Activated T-cell treated with anti-CD3 and anti-CD28 coated beads, Interleukin-2, amount 50 U/mL, for 48 hours (primary cell): ENCODE measurements at regions not wholly inside any gene's neighbourhood (a gene's known extent, or its start where the extent isn't known, plus 50 kb on each side); places are given as distances from the start of the nearest gene placed in this dataset.

Experiments
- DNase-seq, 2 experiments: peaks; one replicate each; pipeline ENCODE4 v3.0.0-alpha.2; 2020

DNA sequence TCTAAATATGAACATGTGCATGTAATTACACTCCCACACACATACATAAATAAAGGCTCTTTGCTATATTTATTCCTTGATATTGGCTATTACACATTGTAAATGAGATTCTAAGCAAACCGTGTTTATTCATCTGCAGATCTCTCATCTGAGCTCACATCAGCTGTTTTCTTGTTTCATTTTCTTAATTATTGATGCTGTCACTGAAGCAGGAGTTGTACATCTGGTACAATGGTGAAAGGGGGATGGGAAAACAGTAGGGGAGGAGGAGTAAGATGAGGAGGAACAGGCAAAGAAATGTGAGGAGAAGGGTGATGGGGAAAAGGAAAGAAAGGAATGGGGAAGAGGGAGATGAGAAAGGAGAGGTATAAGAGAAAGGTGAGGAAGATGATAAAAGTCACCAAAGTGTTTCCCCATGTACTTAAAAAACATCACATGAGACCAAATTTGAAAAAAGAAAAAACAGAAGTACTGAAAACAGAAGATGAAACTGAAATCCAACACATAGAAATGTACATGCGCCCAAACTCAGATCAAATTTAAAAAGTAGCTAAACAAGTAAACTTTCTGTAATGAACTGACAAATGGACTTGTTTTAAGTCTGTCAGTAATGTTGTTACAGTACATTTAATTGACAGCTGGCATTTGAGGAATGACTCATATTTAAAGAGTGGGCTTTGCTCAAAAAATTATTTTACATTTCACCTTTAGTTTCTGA is 472.2 kb downstream of the ARL4A start:
- DNase-seq, result no peak

DNA sequence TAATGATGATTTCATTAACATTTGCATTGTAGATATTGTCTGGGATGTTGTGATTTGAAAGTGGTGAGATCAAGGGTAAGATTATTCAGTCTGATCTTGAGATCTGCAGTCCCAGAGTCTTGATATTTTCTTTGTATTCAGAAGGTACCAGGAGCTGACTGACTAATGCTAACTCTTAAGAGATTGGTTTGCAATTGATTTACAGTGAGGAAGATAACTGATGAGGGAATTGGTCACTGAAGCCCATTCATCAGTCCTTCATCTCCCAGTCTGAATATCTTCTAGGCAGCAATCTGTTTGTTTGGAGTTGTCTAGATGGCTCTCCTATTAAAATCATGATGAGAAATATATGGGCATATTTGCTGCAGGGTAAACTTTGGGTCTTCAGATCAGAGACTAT is 473.7 kb downstream of the ARL4A start:
- no peak for DNase-seq

DNA sequence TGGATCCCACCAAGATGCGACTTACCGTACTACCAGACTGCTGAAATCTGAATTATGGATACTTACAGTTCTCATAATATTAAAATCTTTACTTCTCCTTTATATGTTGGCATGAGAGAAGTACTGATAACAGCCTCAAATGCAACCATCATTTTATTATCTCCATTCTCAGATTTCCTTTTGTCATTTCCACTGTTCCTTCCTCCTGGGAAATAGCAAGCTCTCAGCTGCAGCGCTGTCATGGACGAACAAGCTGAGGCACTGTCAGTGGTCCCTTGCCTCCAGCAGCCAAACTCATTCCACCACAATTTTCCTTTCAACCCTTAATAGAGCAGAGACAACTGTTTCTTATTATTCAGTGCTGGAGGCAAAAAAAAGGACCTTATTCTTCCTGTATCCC is 478.4 kb downstream of the ARL4A start:
- no peak for DNase-seq

DNA sequence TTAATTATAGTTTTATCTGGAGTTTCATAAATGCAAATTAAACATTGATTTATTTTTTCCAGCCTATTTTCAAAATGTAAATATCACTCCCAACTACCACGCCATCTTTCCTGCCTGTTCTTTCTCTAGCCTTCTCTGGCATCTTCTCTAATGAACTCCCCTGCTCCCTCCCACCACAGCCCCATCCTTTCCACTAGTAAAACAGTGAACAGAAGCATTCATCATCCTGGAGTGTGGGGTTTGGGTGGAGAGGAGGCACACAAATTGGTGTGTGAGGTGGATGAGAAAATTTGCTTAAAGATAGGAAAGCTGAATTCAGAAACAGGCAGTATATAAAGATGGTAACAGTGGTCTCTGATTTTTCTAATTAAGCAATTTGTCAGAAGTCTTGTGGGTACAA is 479.4 kb downstream of the ARL4A start:
- no peak for DNase-seq

DNA sequence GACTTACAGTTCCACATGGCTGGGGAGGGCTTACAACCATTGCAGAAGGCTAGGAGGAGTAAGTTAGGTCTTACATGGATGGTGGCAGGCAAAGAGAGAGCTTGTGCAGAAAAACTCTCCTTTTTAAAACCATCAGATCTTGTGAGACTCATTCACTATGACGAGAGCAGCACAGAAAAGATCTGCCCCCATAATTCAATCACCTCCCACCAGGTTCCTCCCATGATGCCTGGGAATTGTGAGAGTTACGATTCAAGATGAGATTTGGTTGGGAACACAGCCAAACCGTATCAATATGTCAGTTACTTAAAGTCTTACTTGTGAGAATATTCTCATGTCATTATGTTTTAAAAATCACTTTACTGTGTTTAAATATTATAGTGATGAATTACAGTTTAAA is 481.9 kb downstream of the ARL4A start:
- no peak for DNase-seq

DNA sequence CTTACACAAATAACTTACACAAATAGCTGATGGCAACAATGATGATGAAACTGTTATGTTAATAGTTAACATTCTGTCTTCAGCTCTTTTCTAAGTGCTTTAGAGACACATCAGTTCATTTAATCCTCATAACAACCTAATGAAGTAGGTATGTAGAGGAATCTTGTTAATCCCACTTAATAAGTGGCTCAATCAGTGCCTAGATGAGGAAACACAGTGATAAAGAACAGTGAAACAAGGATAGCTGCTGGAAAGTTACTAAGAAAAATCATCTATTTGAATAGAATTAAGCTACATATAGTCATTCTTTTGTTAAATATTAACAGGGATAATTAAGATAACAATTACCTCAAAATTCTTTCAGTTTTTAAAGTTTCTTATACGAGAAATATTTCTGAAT is 487.6 kb downstream of the ARL4A start:
- DNase-seq, result no peak

DNA sequence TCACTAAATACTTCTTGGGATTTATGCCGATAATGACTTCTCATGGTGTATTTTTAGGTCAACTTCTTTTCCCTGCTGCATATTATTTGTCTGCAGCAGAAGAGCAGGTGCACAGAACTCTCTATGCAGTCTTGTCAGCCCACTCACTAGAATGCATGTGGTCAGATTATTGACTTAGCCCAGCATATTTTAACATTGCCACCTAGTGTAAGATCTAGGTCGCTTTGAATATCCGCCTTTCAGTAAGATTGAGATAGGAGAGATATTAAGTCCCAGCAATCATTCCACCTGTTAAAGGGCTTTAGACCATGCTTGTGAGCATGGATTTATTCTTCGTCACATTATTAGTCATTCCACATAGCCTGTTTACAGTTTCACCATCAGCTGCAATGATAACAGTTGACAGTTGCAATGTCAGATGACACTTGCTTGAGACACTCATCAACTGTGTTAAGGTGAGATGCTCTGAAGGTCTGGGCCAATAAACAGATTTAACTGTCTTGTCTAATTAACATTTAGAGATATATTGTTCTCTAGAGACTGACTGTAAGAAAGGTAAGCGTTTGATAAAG is 491.7 kb downstream of the ARL4A start:
- no peak for DNase-seq

DNA sequence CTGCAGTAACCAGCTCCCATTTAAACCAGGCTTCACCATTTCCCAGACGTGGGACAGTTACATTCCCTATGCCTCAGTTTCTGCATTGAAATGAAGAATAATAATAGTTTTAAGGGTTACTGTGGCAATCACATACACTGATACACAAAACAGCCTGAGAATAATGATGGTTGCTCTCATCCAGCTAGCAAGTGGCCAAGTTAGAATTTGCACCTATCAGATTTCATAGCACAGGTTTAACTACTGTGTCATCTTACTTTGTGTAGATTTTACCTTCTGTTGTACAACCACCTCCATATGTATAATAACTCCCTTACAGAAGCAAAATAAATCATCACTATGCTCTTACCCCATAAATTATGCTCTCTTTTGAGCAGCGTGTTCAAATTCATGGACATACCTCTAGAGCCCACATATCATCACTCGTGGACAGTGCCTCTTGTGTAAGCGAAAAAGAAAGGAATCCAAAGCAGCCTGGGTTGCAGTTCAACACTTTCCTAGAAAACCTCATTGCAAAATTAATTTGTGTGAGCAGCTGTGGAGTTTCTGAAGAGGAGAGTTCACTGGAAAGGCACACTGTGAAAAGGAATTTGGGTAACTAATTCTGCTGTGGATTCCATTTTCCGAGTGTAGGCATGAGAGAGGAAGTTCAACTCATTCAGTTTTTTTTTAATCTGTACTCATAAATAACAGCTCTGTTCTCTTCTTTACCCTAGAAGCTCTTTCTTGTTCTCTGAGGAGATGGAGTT is 492.5 kb downstream of the ARL4A start:
- no peak for DNase-seq

DNA sequence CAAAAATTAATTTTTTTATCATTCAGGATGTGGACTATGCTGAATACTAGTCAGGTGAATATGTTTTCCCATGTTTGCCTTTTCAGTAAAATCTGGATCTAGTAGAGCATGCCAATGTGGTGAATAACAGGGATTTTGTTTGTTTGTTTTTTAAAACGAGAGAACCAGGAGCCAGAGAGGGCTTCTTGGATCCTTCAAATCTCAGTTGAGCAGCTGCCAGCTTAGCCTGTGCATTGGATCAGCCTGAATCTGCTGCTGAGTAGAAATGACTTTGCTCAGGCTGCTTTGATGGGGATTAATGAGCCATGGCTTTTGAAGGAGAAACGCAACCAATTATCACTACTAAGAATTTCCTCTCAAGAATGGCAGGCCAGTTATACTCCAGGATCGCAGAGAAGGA is 493.8 kb downstream of the ARL4A start:
- no peak for DNase-seq

DNA sequence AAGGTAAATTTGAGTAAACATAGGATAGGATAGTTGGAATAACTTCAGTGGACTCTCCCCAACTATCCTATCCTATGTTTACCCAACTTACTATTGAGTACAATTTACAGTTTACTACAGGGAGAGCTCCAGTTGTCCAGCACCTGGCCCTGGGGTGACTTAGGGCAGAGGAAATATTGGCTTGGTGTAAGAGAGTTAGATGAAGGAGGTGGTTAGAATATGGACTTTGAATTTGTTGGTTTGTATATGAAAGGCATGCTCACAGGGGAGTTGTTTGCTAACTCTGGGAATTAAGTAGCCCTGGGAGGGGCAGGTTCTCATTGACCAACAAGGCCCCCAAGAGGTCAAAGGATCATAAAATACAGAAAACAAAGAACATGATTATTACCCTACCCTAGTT is 497.7 kb downstream of the ARL4A start:
- DNase-seq, result no peak

DNA sequence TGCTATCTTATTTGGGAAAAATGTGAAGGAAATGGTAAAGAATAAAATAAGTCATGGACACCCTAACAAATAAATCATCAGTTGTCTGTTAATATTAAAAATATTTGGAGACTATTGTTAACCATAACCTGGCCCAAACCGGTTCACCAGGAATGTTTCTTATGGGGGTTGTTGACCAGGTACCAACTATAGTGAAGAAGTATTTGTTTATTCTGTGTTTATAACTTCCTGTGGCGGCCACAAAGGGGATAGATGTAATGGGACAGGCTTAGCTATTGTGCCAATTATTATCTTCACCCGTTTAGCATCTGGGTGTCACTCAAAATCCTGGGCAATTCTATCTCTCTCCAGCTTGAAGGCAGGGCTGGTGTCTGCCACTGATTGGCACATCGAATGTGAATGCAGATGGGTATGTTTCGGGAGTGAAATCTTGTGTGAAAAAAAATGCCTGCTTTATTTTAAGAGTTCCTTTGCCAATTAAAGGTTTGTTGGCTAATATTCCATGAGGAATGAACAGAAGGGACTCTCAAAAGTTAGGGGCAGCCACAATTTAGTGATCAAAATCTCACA is 500.9 kb downstream of the ARL4A start:
- DNase-seq, result no peak

DNA sequence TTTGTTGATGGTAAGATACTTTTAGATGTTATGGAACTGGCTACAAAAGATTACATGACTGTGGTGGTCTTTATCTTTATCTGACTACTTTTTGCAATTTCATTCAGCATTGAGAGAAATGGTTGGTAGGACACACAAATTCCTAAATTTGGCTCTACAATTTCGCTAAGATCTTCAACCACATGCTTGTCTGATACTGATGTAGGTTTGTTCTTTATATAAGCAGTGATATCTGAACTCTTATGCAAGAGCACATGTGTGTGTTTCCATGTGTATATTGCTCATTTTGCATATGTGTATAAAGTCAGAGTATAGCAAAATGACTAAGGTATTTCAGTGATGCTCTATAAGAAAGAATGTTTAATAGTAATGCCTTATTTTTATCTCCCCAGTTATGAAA is 501.5 kb downstream of the ARL4A start:
- no peak for DNase-seq

DNA sequence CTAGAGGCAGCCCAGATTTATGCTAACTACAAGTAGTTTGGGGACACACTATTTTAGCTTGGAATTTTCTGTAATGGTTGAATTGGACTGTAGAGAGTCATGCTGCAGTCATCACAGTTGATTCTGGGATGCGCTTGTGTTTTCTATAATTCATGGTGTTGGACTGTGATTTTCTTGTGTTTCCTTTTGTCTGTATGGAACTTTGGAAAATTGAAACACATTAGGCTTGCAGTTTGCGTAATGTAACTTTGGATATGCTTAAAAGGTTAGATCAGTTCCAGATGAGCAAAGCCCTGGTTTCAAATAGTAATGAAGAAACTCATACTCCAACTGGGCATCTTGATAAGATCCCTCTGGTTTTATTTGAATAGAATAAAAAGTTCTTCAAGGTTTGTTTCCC is 502.2 kb downstream of the ARL4A start:
- DNase-seq, result no peak

DNA sequence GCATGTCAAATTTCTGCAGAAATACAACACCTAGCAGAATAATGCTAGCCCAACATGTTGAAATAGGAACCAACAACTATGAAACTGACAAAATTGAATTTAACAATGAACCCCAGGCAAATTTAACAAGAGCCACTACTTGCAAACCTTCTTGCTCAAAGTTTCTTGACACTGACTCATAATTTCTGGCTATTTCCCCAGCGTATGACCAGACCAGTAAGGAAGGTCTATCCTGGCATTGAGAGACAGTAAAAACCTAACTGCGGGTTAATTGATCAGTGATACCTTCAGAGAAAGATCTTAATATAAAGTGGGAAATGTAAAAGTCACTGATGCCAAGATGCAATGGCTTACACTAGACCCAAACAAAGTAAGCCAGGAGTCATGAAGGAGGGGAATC is 510.1 kb downstream of the ARL4A start:
- DNase-seq, result no peak

DNA sequence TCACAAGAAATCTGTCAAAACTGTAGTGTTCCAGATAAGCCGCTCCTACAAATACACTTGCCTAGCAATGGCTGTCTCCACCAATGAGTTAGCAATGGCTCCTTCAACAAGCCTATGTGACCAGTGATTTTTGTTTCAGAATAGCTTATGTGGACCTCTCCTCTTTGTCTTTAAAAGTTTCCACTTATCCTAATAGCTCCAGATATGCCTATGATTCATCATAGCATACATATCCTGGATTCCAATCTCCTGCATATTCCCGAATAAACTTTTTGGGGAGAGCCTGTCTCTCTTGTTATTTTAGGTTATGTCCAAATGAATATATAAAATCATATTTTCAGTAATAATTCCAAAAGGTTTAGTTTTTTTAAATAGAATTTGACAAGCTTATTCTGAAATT is 510.6 kb downstream of the ARL4A start:
- no peak for DNase-seq

DNA sequence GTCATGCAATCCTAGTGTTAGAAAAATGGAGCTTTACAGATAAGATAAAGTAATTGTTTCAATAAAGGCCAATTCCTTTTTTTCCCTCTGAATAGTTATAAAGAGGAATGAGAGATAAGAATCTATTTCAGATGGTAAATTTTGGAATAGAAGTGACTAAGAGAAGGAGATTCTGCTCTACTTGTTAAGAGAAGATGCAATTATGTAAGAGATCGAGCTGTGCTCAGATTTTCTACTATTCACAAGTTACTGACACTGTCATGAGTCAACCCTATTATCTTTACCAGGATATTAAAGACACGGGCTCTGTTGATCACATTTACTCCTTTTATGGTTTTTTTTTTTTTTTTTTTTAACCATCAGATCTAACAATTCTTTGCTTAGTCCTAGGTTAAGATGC is 511.3 kb downstream of the ARL4A start:
- no peak for DNase-seq

DNA sequence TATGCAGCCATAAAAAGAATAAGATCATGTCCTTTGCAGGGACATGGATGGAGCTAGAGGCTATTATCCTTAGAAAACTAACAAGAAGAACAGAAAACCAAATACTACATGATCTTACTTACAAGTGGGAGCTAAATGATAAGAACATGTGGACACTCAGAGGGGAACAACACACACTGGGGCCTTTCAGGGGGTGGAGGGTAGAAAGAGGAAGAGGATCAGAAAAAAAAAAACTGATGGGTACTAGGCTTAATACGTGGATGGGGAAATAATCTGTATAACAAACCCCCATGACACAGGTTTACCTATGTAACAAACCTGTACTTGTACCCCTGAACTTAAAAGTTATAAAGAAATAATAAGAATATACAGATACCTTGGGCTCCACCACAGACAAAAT is 514.2 kb downstream of the ARL4A start:
- no peak for DNase-seq

DNA sequence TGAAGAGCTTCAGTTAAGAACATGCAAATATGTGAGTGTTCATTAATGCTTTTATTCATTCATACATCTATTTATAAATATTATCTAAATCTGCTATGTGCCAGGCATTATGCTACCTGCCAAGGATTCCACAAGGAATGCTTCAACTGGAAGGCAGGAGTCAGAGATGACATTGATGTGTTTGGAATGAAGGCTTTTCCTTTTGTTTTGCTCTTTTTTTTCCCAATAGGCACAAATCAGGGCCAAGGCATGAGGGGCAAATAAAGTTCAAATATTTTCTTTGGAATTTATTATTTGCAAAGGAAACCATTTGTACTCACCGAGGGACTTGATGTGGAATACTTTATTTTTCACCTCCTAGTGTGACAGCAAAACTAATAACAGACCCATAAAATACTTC is 530.3 kb downstream of the ARL4A start:
- no peak for DNase-seq

DNA sequence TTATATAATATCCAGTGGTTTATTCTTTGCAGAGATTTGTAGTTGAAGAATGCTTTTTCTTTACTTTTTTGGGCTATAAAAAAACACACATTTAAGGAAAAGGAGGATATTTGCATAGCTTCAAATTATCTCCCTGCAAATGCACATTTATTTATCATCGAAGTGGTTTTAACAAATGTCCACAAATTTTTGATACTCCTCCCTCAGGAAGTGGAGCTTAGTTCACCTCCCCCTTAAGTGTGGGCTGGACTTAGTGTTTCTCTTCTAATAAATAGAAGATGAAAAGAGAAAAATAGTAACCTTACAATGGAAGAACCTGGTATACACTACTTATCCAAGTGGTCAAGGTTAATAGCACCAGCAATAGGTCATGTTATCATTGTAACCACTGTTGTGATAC is 537.6 kb downstream of the ARL4A start:
- no peak for DNase-seq

DNA sequence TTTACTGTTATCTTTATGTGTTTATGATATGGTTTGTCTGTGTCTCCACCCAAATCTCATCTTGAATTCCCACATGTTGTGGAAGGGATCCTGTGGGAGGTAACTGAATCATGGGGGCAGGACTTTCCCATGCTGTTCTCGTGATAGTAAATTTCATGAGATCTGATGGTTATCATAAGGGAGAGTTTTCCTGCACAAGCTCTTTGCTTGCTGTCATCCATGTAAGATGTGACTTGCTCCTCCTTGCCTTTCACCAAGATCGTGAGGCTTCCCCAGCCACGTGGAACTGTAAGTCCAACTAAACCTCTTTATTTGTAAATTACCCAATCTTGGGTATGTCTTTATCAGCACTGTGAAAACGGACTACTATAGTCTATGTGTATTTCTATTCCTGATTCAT is 539.0 kb downstream of the ARL4A start:
- no peak for DNase-seq

DNA sequence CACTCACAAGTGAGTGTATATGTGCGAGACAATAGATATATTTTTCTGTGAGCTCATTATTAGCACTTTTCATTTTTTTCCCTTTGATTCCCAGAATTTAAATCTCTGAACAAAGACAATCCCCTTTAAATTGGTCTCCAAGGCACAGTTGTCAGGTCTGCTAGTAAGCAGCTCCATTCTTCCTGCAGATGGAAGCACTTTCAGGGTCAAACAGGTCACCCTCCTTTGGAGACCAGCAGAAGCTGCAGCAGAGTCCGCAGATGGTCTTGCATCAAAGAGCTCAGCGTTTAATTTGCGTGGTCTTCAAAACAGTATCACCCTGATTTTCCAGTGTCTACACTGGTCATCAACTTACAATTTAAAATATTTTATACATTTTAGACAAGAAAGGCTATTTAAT is 543.8 kb downstream of the ARL4A start:
- DNase-seq, result no peak

DNA sequence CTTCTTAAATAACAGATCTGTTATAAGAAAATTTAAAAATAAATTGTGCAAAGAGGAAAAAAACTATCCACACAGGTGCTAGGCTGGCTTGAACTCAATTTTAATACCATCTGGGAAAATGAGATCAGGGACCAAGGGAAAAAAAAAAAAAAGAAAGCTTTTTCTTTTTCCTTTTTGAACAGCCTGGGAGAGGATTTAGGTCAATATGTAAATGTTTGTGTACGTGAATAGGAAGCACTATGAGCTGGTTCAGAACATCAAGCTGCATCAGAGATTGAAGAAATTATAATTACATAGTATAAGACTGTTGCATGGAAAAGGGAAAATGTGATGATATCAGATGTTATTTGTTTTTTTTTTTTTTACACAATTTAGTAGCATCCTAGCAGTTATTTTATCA is 548.0 kb downstream of the ARL4A start:
- no peak for DNase-seq

DNA sequence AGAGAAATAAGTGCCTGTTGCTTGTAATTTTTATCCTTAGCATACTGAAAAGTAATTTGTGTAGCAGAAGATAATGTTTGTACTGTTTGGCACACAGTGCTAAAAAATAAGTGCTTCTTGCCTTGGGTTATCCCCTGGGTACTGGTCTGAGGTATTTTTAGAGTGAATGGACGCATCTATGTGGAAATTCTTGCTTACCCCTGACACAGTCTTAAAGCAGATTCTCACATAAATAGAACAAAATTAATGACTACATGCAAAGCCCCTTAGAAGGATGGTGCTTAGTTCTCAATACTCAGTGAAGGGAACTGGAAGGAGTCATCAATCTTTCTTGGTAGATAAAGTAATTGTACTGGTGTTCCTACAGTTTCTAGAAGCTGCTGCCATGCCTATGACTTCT is 548.6 kb downstream of the ARL4A start:
- no peak for DNase-seq

DNA sequence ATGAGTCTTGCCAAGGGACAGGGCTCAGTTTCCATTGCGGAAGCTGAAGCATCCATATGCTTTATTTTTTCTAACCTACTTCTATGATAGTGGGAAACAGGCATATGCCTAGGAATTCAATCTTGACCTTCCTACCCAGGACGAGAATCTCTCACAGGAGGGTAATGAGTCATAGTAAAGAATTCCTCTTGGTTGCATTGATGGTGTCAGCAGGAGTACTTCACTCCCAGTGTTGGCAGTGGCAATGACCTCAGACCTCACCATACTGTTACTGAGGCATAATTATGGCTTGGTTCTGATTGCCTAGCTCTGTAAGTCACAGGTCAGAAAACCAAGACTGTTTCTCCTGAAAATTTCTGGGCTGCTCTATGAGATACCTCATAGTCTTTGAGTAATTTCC is 552.9 kb downstream of the ARL4A start:
- no peak for DNase-seq
